Tibial nerve (tissue), 4 donors: ENCODE measurements at regions not wholly inside any gene's neighbourhood (a gene's known extent, or its start where the extent isn't known, plus 50 kb on each side); places are given as distances from the start of the nearest gene placed in this dataset.

Experiments
- DNase-seq, 2 donors: peaks; one replicate each; pipeline ENCODE4 v3.0.0-alpha.2; 2019; ENCODE audit warnings: low spot score in 2 of 2
- H3K27ac ChIP-seq, 4 donors: fragments of 200-600 bp; sonication (generic) in 3 of 4; one replicate each; pipeline ENCODE4 v1.5.1; 2017 to 2019; ENCODE audit warnings: mild to moderate bottlenecking in 1 of 4
- H3K27me3 ChIP-seq, 2 donors: fragments of 200-600 bp; sonication (generic) in 1 of 2; one replicate each; pipeline versions ENCODE4 v1.5.1 to v1.6.0; 2017 to 2019
- H3K36me3 ChIP-seq, 3 donors: fragments of 200-600 bp; sonication (generic); one replicate each; pipeline ENCODE4 v1.5.1; 2018 to 2019
- H3K4me1 ChIP-seq, 4 donors: fragments of 200-600 bp; sonication (generic) in 3 of 4; one replicate each; pipeline ENCODE4 v1.5.1; 2017 to 2019
- H3K4me3 ChIP-seq, 4 donors: fragments of 200-600 bp; sonication (generic) in 3 of 4; one replicate each; pipeline ENCODE4 v1.5.1; 2017 to 2019; ENCODE audit warnings: mild to moderate bottlenecking in 1 of 4, moderate library complexity in 1 of 4
- H3K9me3 ChIP-seq, 4 donors: fragments of 200-600 bp; sonication (generic) in 3 of 4; one replicate each; pipeline ENCODE4 v1.5.1; 2017 to 2019
- EP300 ChIP-seq, 2 donors: sonication (generic); formaldehyde crosslinking; IDR thresholded peaks; one replicate each; pipeline ENCODE4 v1.6.1; 2017; ENCODE audit warnings: antibody characterized with exemption in 2 of 2, mild to moderate bottlenecking in 1 of 2
- POLR2A ChIP-seq, 2 donors: fragments of 450-650 bp; IDR thresholded peaks; one replicate each; pipeline ENCODE4 v1.6.1; 2017; ENCODE audit warnings: antibody characterized with exemption in 2 of 2, mild to moderate bottlenecking in 2 of 2, moderate library complexity in 2 of 2
- WGBS, 2 donors: methylation state at CpG; one replicate each; pipeline ENCODE4 v1.1.5; 2018; 5-methylcytosine and 5-hydroxymethylcytosine counted together
- TF ChIP-seq, protein P1 (sequence below), 5 experiments: fragments of 200-600 bp in 3 of 5; fragments of 450-650 bp in 2 of 5; sonication (generic) in 3 of 5; IDR thresholded peaks; one replicate each; pipeline ENCODE4 v1.5.1; 2016 to 2019; ENCODE audit warnings: antibody characterized with exemption in 5 of 5, mild to moderate bottlenecking in 3 of 5, moderate library complexity in 2 of 5

DNA sequence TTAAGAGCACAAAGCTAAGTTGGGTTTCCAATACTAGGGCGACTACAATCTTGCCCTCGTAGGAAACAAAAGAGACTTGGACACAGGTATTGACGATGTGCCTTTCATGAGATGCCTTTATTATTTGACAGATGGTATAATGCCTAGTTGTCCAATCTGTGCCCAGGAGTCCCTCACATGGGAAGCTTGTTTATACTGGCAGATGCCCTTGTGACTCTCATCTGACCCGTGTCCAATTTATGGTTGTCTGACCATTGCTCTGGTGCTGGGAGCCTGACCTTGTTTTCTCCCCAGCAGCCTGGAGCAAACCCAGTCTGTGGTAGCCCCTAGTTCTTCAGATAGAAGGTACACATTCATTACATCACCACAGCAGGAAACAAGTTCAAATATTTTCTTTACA lies 511.7 kb downstream of the AGTPBP1 start:
- no peak overlapping the region for H3K27ac ChIP-seq
- TF ChIP-seq, protein P1, sequence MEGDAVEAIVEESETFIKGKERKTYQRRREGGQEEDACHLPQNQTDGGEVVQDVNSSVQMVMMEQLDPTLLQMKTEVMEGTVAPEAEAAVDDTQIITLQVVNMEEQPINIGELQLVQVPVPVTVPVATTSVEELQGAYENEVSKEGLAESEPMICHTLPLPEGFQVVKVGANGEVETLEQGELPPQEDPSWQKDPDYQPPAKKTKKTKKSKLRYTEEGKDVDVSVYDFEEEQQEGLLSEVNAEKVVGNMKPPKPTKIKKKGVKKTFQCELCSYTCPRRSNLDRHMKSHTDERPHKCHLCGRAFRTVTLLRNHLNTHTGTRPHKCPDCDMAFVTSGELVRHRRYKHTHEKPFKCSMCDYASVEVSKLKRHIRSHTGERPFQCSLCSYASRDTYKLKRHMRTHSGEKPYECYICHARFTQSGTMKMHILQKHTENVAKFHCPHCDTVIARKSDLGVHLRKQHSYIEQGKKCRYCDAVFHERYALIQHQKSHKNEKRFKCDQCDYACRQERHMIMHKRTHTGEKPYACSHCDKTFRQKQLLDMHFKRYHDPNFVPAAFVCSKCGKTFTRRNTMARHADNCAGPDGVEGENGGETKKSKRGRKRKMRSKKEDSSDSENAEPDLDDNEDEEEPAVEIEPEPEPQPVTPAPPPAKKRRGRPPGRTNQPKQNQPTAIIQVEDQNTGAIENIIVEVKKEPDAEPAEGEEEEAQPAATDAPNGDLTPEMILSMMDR (IDR thresholded peaks at IDR 0.05): no peak
- TF ChIP-seq EP300 (IDR thresholded peaks at IDR 0.05) (no peak), POLR2A (IDR thresholded peaks at IDR 0.05) (no peak)
- no peaks in the 10 kb centered on the region for H3K36me3 ChIP-seq
- no peaks in the 10 kb centered on the region for H3K9me3 ChIP-seq
- no peak for DNase-seq
- no peaks in the 10 kb centered on the region for H3K27me3 ChIP-seq
- peaks cover 0 to 11% (median 0%) of the 10 kb centered on the region in 4 donors for H3K4me1 ChIP-seq
- 89 to 92% methylated on average over 4 of the region's 4 CpGs for WGBS, 2 donors
- no peak overlapping the region for H3K4me3 ChIP-seq

DNA sequence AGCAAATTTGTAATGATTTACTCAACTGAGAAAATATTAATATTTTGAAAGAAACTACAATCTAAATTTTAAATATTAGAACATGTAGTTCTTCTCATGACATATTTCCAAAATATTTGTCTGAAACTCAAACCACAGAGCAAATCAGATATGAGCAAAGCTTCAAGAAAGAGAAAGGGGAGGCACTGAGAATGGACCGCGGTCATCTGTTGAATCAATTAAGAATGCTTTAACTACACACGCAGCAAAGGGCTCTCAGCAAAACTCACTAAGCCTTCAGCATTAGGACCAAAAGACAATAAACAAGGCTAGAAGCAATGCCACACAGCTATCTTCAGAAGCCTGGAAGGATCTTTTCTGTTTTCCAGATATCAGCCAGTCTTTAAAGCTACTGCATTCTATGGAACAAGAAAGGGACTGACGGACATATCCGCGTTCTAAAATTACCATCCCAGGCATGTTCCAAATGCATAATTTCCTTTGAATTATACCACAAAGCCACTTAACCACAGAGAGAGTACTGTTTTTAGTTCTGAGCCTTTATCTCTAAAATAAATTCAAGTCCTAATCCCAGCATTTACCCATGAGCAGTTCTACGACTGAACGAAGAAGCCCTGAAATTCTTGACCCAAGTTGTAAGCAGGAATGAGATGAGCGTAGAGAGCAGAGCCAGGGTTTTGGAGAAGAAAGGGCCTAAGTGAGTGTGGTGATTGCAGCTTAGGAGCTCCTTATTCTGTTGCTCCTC lies 513.5 kb downstream of the AGTPBP1 start:
- H3K4me1 ChIP-seq: peaks cover 0 to 11% (median 0%) of the 10 kb centered on the region in 4 donors
- TF ChIP-seq, protein P1 (IDR thresholded peaks at IDR 0.05): no peak
- TF ChIP-seq POLR2A (IDR thresholded peaks at IDR 0.05): no peak
- no peak for TF ChIP-seq EP300 (IDR thresholded peaks at IDR 0.05)
- 36 to 38% methylated on average over 9 of the region's 9 CpGs for WGBS, 2 donors
- H3K36me3 ChIP-seq: no peaks in the 10 kb centered on the region
- H3K4me3 ChIP-seq: no peak overlapping the region
- H3K9me3 ChIP-seq: no peaks in the 10 kb centered on the region
- DNase-seq: no peak
- H3K27me3 ChIP-seq: no peaks in the 10 kb centered on the region
- peak overlapping the region in 1 of 4 donors; percentile 38 for H3K27ac ChIP-seq

DNA sequence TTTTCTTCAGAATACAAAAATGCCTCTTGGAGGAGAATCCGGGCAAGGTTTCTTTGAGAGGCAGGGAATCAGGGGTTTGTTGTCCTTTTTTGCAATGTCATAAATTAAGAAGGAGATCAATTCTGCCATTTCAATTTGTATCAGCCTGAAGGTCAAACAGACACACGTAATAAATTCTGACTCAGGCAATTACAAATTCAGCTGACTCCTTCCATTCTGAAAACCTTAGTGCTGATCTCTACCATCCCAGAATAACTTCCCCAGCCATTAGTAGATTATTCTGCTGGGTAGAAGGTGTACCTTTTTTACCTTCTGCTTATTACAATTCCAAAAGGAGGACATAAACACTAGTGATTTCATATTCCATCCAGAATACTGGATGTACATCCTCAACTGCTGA lies 516.6 kb downstream of the AGTPBP1 start:
- Histone ChIP-seq H3K4me3 (no peak overlapping the region), H3K9me3 (no peaks in the 10 kb centered on the region), H3K27ac (peak overlapping the region in 1 of 4 donors; percentile 8), H3K36me3 (no peaks in the 10 kb centered on the region), H3K4me1 (peaks cover 0 to 11% (median 0%) of the 10 kb centered on the region in 4 donors), H3K27me3 (no peaks in the 10 kb centered on the region)
- WGBS, 2 donors: 64% methylated on average over 2 of the region's 2 CpGs
- DNase-seq: no peak
- TF ChIP-seq, protein P1 (IDR thresholded peaks at IDR 0.05): no peak
- TF ChIP-seq POLR2A (IDR thresholded peaks at IDR 0.05) (no peak), EP300 (IDR thresholded peaks at IDR 0.05) (no peak)

DNA sequence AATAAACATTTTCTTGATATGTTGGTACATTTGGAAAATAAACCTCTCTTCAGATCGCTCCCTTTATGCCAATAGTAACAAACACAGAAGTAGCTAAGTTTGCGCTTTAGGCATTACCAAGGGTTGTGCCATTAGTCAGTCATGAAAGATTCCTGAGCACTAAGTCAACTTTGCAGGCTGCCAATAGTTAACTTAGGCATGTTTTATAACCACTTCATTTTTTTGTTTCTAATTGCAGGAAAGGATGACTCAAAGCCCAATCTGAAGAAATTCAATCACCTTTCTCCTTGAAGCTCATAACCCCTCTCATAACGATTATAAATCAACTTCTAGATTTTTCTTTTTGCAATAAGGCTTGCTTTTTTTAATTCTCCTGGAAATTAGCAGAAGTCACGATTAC lies 517.0 kb downstream of the AGTPBP1 start:
- Histone ChIP-seq H3K36me3 (no peaks in the 10 kb centered on the region), H3K27me3 (no peaks in the 10 kb centered on the region), H3K4me3 (no peak overlapping the region), H3K4me1 (peaks cover 0 to 11% (median 0%) of the 10 kb centered on the region in 4 donors), H3K27ac (peak overlapping the region in 1 of 4 donors; percentile 8), H3K9me3 (no peaks in the 10 kb centered on the region)
- WGBS, 2 donors: 69 to 76% methylated on average over 4 of the region's 4 CpGs
- DNase-seq: no peak
- TF ChIP-seq, protein P1 (IDR thresholded peaks at IDR 0.05): no peak
- TF ChIP-seq EP300 (IDR thresholded peaks at IDR 0.05): peak in 1 of 2 donors; percentile 47

DNA sequence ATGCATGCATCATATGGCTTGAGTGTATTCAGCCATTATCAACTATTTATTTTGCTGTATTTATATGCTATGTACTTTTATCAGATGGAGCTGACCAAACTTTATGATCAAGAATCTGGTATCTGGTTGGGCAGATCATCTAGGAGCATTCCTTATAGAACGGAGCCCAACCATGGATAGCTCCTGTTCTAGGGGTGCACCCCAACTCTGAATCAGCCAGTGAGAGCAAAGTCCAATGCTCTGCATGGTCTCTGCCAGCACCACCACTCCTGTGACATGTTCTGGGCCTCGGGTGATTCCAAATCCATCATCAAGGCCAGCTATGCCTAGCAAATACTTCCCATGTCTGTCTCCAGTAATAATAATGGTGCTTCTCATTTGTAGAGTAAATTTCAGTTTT lies 517.5 kb downstream of the AGTPBP1 start:
- WGBS, 2 donors: 81 to 87% methylated on average over 2 of the region's 2 CpGs
- H3K27me3 ChIP-seq: no peaks in the 10 kb centered on the region
- no peaks in the 10 kb centered on the region for H3K9me3 ChIP-seq
- H3K27ac ChIP-seq: no peak overlapping the region
- TF ChIP-seq EP300 (IDR thresholded peaks at IDR 0.05): no peak
- TF ChIP-seq POLR2A (IDR thresholded peaks at IDR 0.05): no peak
- TF ChIP-seq, protein P1 (IDR thresholded peaks at IDR 0.05): no peak
- no peak for DNase-seq
- peaks cover 0 to 11% (median 0%) of the 10 kb centered on the region in 4 donors for H3K4me1 ChIP-seq
- H3K4me3 ChIP-seq: no peak overlapping the region
- H3K36me3 ChIP-seq: no peaks in the 10 kb centered on the region
